Neuronal stem cell (in vitro differentiated cells): ENCODE measurements at regions not wholly inside any gene's neighbourhood (a gene's known extent, or its start where the extent isn't known, plus 50 kb on each side); places are given as distances from the start of the nearest gene placed in this dataset.

Experiments
- DNase-seq: peaks from one replicate; pipeline ENCODE4 v3.0.0-alpha.2; 2013; ENCODE audit warnings: low spot score
- H2AFZ ChIP-seq: one replicate; pipeline ENCODE4 v1.6.1; 2013; ENCODE audit warnings: mild to moderate bottlenecking, low read length, inconsistent platforms
- H2AK5ac ChIP-seq: 2 replicates; pipeline ENCODE4 v1.6.1; 2013; ENCODE audit warnings: low read depth, mild to moderate bottlenecking, inconsistent platforms, low read length, moderate library complexity, mixed read lengths
- H2BK120ac ChIP-seq: 2 replicates; pipeline ENCODE4 v1.6.1; 2013; ENCODE audit warnings: low read depth, mild to moderate bottlenecking, inconsistent platforms, low read length, moderate library complexity, mixed read lengths
- H2BK12ac ChIP-seq: one replicate; pipeline ENCODE4 v1.6.1; 2013; ENCODE audit warnings: low read length, inconsistent platforms
- H2BK15ac ChIP-seq: 2 replicates; pipeline ENCODE4 v1.6.1; 2013; ENCODE audit warnings: mild to moderate bottlenecking, low read length, inconsistent platforms, mixed read lengths
- H2BK5ac ChIP-seq: one replicate; pipeline ENCODE4 v1.6.1; 2013; ENCODE audit warnings: inconsistent platforms, mild to moderate bottlenecking, low read length, moderate library complexity
- H3K14ac ChIP-seq: one replicate; pipeline ENCODE4 v1.6.1; 2013; ENCODE audit warnings: low read length, inconsistent platforms
- H3K18ac ChIP-seq: 2 replicates; pipeline ENCODE4 v1.6.1; 2013; ENCODE audit warnings: low read length, inconsistent platforms
- H3K23ac ChIP-seq: 2 replicates; pipeline ENCODE4 v1.6.1; 2013; ENCODE audit warnings: low read depth, mild to moderate bottlenecking, mixed read lengths, low read length, inconsistent platforms; ENCODE audit not compliant: poor library complexity
- H3K27ac ChIP-seq: replicated peaks from 3 replicates; pipeline ENCODE4 v1.5.1; 2013; ENCODE audit warnings: low read length, inconsistent platforms
- H3K27me3 ChIP-seq, 3 experiments: 2 replicates each; pipeline ENCODE4 v1.6.1; 2013; ENCODE audit warnings: low read length in 3 of 3, mild to moderate bottlenecking in 2 of 3, inconsistent platforms in 1 of 3, low read depth in 1 of 3, mixed read lengths in 1 of 3, moderate library complexity in 1 of 3; ENCODE audit not compliant: control insufficient read depth in 3 of 3, insufficient read depth in 3 of 3
- H3K36me3 ChIP-seq, 2 donors: replicated peaks in 1 of 2; 2 replicates each; pipeline ENCODE4 v1.6.1; 2013; ENCODE audit warnings: low read length in 2 of 2; ENCODE audit not compliant: control insufficient read depth in 2 of 2, insufficient read depth in 2 of 2
- H3K4ac ChIP-seq: 2 replicates; pipeline ENCODE4 v1.6.1; 2013; ENCODE audit warnings: inconsistent platforms, mild to moderate bottlenecking, low read length, moderate library complexity
- H3K4me1 ChIP-seq, 2 donors: 1 replicate in 1 of 2; 2 replicates in 1 of 2; pipeline ENCODE4 v1.6.1; 2013; ENCODE audit warnings: low read length in 2 of 2, low read depth in 1 of 2; ENCODE audit not compliant: control insufficient read depth in 2 of 2, insufficient read depth in 1 of 2
- H3K4me2 ChIP-seq: one replicate; pipeline ENCODE4 v1.6.1; 2013; ENCODE audit warnings: mild to moderate bottlenecking, low read length, inconsistent platforms; ENCODE audit not compliant: insufficient read depth, poor library complexity, severe bottlenecking
- H3K4me3 ChIP-seq, 2 donors: 2 replicates each; pipeline ENCODE4 v1.5.1; 2013; ENCODE audit warnings: low read length in 2 of 2, mild to moderate bottlenecking in 2 of 2, inconsistent platforms in 1 of 2, moderate library complexity in 1 of 2
- H3K79me1 ChIP-seq: one replicate; pipeline ENCODE4 v1.6.1; 2013; ENCODE audit warnings: low read depth, mild to moderate bottlenecking, inconsistent platforms, low read length, moderate library complexity
- H3K9ac ChIP-seq: one replicate; pipeline ENCODE4 v1.6.1; 2013; ENCODE audit warnings: mild to moderate bottlenecking, low read depth, low read length, inconsistent platforms; ENCODE audit not compliant: poor library complexity
- H3K9me3 ChIP-seq, 2 donors: replicated peaks in 1 of 2; 2 replicates each; pipeline versions ENCODE3 to v1.6.1; 2013; ENCODE audit warnings: low read length in 2 of 2, mild to moderate bottlenecking in 2 of 2, inconsistent platforms in 1 of 2, low read depth in 1 of 2, mixed read lengths in 1 of 2, moderate library complexity in 1 of 2; ENCODE audit not compliant: control insufficient read depth in 2 of 2, insufficient read depth in 1 of 2
- H4K8ac ChIP-seq: one replicate; pipeline ENCODE4 v1.6.1; 2013; ENCODE audit warnings: low read depth, mild to moderate bottlenecking, inconsistent platforms, low read length, moderate library complexity
- H4K91ac ChIP-seq: one replicate; pipeline ENCODE4 v1.6.1; 2013; ENCODE audit warnings: low read length, low read depth, mild to moderate bottlenecking, inconsistent platforms; ENCODE audit not compliant: poor library complexity
- WGBS, 2 donors: extraction: QIAGEN DNeasy Blood & Tissue Kit; methylation state at CpG; one replicate each; pipeline ENCODE4 v1.1.7; 2013; ENCODE audit warnings: missing lambda C conversion rate in 2 of 2, mixed read lengths in 1 of 2; ENCODE audit not compliant: insufficient read length in 2 of 2, insufficient replicate concordance in 1 of 2; ENCODE audit errors: extremely low coverage in 2 of 2; 5-methylcytosine and 5-hydroxymethylcytosine counted together

DNA sequence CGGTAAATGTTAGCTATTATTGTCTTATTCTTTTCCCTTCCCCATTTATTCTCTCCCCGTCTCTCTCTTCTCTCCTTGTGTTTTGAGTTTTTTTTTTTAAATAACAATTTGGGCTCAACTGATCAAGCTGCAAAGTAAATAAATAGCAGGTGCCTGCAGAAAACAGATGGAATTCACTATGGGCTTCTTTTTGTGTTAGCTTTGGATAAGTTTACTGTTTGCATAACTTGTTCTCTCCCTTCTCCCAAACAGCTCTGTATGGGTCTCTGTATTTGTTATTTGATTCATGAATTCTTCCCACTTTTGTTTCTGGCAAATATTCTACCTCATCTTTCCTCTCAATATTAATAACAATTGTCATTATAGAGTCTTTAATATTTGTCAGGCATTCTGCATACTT is 111.8 kb upstream of the ASTN2 start:
- Histone ChIP-seq H2AFZ (no peak overlapping the region), H2BK12ac (no peak overlapping the region), H2BK5ac (no peak overlapping the region), H3K79me1 (no peaks in the 10 kb centered on the region), H3K4me2 (no peak overlapping the region), H3K9me3 (no peaks in the 10 kb centered on the region), H2BK15ac (no peak overlapping the region), H3K27me3 (no peaks in the 10 kb centered on the region), H3K4me3 (no peak overlapping the region), H3K4me1 (no peaks in the 10 kb centered on the region), H3K27ac (no peak overlapping the region), H3K23ac (no peak overlapping the region), H3K9ac (no peak overlapping the region), H4K8ac (no peak overlapping the region), H4K91ac (no peak overlapping the region), H2BK120ac (no peak overlapping the region), H3K4ac (no peak overlapping the region), H3K14ac (no peak overlapping the region), H2AK5ac (no peak overlapping the region), H3K36me3 (no peaks in the 10 kb centered on the region), H3K18ac (no peak overlapping the region)
- no peak for DNase-seq
- WGBS, 2 donors = no CpG with 5 or more reads among the region's 2 CpGs

- Histone ChIP-seq H2BK120ac (no peak overlapping the region), H2AK5ac (no peak overlapping the region), H3K18ac (no peak overlapping the region), H3K27me3 (no peaks in the 10 kb centered on the region), H3K4me2 (no peak overlapping the region), H2AFZ (no peak overlapping the region), H2BK15ac (no peak overlapping the region), H3K36me3 (no peaks in the 10 kb centered on the region), H3K79me1 (no peaks in the 10 kb centered on the region), H2BK5ac (no peak overlapping the region), H3K4ac (no peak overlapping the region), H3K9ac (no peak overlapping the region), H3K4me3 (no peak overlapping the region), H4K91ac (no peak overlapping the region), H3K27ac (no peak overlapping the region), H3K14ac (no peak overlapping the region), H3K9me3 (peaks cover 0 to 1% of the 10 kb centered on the region in 2 donors), H2BK12ac (no peak overlapping the region), H3K4me1 (no peaks in the 10 kb centered on the region), H4K8ac (no peak overlapping the region), H3K23ac (no peak overlapping the region)
- DNase-seq = no peak
- no CpG with 5 or more reads among the region's 2 CpGs for WGBS, 2 donors
Measured at GRCh38 chr9:117523531-117524153, 108.8 kb upstream of the ASTN2 start.

DNA sequence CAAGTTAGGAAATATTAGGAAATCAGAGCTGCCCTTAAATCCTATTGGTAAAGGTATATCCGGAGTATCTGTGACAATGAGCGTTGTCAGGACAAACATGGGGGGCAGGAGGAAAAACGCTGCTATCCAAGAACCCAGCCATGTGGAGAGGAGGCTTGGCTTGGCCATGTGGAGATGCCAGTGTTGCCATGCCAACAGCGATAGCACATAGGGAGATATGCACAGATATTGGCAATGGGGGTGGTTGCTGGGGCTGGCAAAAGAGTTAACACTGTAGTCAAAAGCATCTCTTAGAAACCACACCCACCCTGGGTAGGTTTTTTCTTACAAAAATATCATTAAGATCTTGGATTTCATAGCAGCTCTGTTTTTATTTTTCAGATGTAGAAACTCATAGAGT is 106.4 kb upstream of the ASTN2 start:
- H3K4me2 ChIP-seq = no peak overlapping the region
- no peak overlapping the region for H3K18ac ChIP-seq
- H3K9ac ChIP-seq = no peak overlapping the region
- no peak overlapping the region for H3K27ac ChIP-seq
- DNase-seq = no peak
- no peaks in the 10 kb centered on the region for H3K4me1 ChIP-seq
- no peaks in the 10 kb centered on the region for H3K27me3 ChIP-seq
- H3K23ac ChIP-seq = no peak overlapping the region
- no peak overlapping the region for H3K4ac ChIP-seq
- no peaks in the 10 kb centered on the region for H3K79me1 ChIP-seq
- no peak overlapping the region for H2AFZ ChIP-seq
- no peak overlapping the region for H3K4me3 ChIP-seq
- H2BK5ac ChIP-seq = no peak overlapping the region
- WGBS, 2 donors = no CpG with 5 or more reads among the region's 4 CpGs
- no peak overlapping the region for H3K14ac ChIP-seq
- H2BK12ac ChIP-seq = no peak overlapping the region
- H3K9me3 ChIP-seq = peaks cover 0 to 1% of the 10 kb centered on the region in 2 donors
- no peak overlapping the region for H2BK15ac ChIP-seq
- no peak overlapping the region for H4K8ac ChIP-seq
- no peak overlapping the region for H2AK5ac ChIP-seq
- H4K91ac ChIP-seq = no peak overlapping the region
- no peak overlapping the region for H2BK120ac ChIP-seq
- H3K36me3 ChIP-seq = no peaks in the 10 kb centered on the region

- Histone ChIP-seq H3K27me3 (no peaks in the 10 kb centered on the region), H3K4ac (no peak overlapping the region), H2BK15ac (no peak overlapping the region), H3K9me3 (peaks cover 0 to 1% of the 10 kb centered on the region in 2 donors), H4K8ac (no peak overlapping the region), H2BK5ac (no peak overlapping the region), H2AK5ac (no peak overlapping the region), H3K79me1 (no peaks in the 10 kb centered on the region), H3K23ac (no peak overlapping the region), H4K91ac (no peak overlapping the region), H3K18ac (no peak overlapping the region), H2BK12ac (no peak overlapping the region), H3K14ac (no peak overlapping the region), H3K4me2 (no peak overlapping the region), H3K27ac (no peak overlapping the region), H3K4me1 (peaks cover 0 to 3% of the 10 kb centered on the region in 2 donors), H3K36me3 (no peaks in the 10 kb centered on the region), H3K4me3 (no peak overlapping the region), H2BK120ac (no peak overlapping the region), H3K9ac (no peak overlapping the region), H2AFZ (no peak overlapping the region)
- WGBS, 2 donors = no CpG with 5 or more reads among the region's 4 CpGs
- DNase-seq = no peak
Measured at GRCh38 chr9:117516676-117517632, 102.1 kb upstream of the ASTN2 start.
